ENCODE measurements at regions not wholly inside any gene's neighbourhood (a gene's known extent, or its start where the extent isn't known, plus 50 kb on each side); places are given as distances from the start of the nearest gene placed in this dataset.

GRCh38 chr16:9188721-9189120, 97.3 kb downstream of the HAPSTR1 start:
- DNase-seq: no peak

- DNase-seq: no peak
These were observed 99.9 kb downstream of the HAPSTR1 start for GRCh38 chr16:9191274-9191850.

GRCh38 chr16:9192746-9193145, 101.3 kb downstream of the HAPSTR1 start:
- DNase-seq: no peak

- no peak for DNase-seq
These were observed 103.8 kb downstream of the HAPSTR1 start for GRCh38 chr16:9195287-9195686.

GRCh38 chr16:9197957-9198661, 106.7 kb downstream of the HAPSTR1 start:
- DNase-seq: no peak

- DNase-seq: no peak
These were observed 107.9 kb downstream of the HAPSTR1 start for GRCh38 chr16:9199311-9199710.

GRCh38 chr16:9199751-9200150, 108.3 kb downstream of the HAPSTR1 start:
- DNase-seq: no peak

- DNase-seq: no peak
These were observed 112.5 kb downstream of the HAPSTR1 start for GRCh38 chr16:9203956-9204355.

- DNase-seq: no peak
These were observed 114.2 kb downstream of the HAPSTR1 start for GRCh38 chr16:9205661-9206060.

- no peak for DNase-seq
These were observed 114.7 kb downstream of the HAPSTR1 start for GRCh38 chr16:9206156-9206555.

- no peak for DNase-seq
These were observed 121.2 kb downstream of the HAPSTR1 start for GRCh38 chr16:9212621-9213020.

GRCh38 chr16:9219813-9220212, 128.4 kb downstream of the HAPSTR1 start:
- no peak for DNase-seq

- peak; percentile 3 for DNase-seq
These were observed 134.3 kb downstream of the HAPSTR1 start for GRCh38 chr16:9225527-9226316.

GRCh38 chr16:9226924-9227323, 135.5 kb downstream of the HAPSTR1 start:
- no peak for DNase-seq

- DNase-seq: no peak
These were observed 139.6 kb downstream of the HAPSTR1 start for GRCh38 chr16:9231039-9231438.

GRCh38 chr16:9232102-9232770, 140.8 kb downstream of the HAPSTR1 start:
- DNase-seq: no peak

GRCh38 chr16:9235867-9236266, 144.4 kb downstream of the HAPSTR1 start:
- no peak for DNase-seq

- DNase-seq: no peak
These were observed 144.9 kb downstream of the HAPSTR1 start for GRCh38 chr16:9236319-9236718.

GRCh38 chr16:9238346-9238745, 146.9 kb downstream of the HAPSTR1 start:
- no peak for DNase-seq

GRCh38 chr16:9241177-9241576, 149.7 kb downstream of the HAPSTR1 start:
- no peak for DNase-seq

- DNase-seq: no peak
These were observed 156.7 kb downstream of the HAPSTR1 start for GRCh38 chr16:9248162-9248561.

GRCh38 chr16:9249534-9249933, 158.1 kb downstream of the HAPSTR1 start:
- DNase-seq: no peak

- no peak for DNase-seq
These were observed 159.6 kb downstream of the HAPSTR1 start for GRCh38 chr16:9251026-9251425.

- no peak for DNase-seq
These were observed 163.4 kb downstream of the HAPSTR1 start for GRCh38 chr16:9254863-9255262.

Measured in DMS153 (cell line).